ENCODE measurements at regions not wholly inside any gene's neighbourhood (a gene's known extent, or its start where the extent isn't known, plus 50 kb on each side); places are given as distances from the start of the nearest gene placed in this dataset.

DNA sequence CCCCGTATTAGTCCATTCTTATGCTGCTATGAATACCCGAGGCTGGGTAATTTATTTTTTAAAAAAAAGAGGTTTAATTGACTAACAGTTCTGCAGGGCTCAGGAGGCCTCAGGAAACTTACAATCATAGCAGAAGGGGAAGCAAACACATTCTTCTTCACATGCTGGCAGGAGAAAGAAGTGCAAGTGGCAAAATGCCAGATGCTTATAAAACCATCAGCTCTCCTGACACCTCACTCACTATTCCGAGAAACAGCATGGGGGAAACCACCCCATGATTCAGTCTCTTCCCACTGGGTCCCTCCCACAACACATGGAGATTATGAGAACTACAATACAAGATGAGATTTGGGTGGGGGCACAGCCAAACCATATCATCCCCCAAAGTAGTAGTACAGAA is 2148.5 kb upstream of the PIK3C3 start:
- TF ChIP-seq, protein P1, sequence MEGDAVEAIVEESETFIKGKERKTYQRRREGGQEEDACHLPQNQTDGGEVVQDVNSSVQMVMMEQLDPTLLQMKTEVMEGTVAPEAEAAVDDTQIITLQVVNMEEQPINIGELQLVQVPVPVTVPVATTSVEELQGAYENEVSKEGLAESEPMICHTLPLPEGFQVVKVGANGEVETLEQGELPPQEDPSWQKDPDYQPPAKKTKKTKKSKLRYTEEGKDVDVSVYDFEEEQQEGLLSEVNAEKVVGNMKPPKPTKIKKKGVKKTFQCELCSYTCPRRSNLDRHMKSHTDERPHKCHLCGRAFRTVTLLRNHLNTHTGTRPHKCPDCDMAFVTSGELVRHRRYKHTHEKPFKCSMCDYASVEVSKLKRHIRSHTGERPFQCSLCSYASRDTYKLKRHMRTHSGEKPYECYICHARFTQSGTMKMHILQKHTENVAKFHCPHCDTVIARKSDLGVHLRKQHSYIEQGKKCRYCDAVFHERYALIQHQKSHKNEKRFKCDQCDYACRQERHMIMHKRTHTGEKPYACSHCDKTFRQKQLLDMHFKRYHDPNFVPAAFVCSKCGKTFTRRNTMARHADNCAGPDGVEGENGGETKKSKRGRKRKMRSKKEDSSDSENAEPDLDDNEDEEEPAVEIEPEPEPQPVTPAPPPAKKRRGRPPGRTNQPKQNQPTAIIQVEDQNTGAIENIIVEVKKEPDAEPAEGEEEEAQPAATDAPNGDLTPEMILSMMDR (IDR thresholded peaks at IDR 0.05) = no peak
- TF ChIP-seq POLR2A (IDR thresholded peaks at IDR 0.05) = no peak

All from sigmoid colon (tissue), 3 donors.